GM10266 (cell line): ENCODE measurements at regions not wholly inside any gene's neighbourhood (a gene's known extent, or its start where the extent isn't known, plus 50 kb on each side); places are given as distances from the start of the nearest gene placed in this dataset.

Source experiments
- DNase-seq: peaks from one replicate; pipeline ENCODE4 v3.0.0; 2012; ENCODE audit errors: extremely low spot score
- TF ChIP-seq, protein P1 (sequence below): IDR thresholded peaks from 2 replicates; pipeline ENCODE4 v1.5.1; 2012; ENCODE audit warnings: mild to moderate bottlenecking, low read depth; ENCODE audit not compliant: control insufficient read depth, insufficient read depth; ENCODE audit errors: missing control alignments

- no peak for DNase-seq
- TF ChIP-seq, protein P1, sequence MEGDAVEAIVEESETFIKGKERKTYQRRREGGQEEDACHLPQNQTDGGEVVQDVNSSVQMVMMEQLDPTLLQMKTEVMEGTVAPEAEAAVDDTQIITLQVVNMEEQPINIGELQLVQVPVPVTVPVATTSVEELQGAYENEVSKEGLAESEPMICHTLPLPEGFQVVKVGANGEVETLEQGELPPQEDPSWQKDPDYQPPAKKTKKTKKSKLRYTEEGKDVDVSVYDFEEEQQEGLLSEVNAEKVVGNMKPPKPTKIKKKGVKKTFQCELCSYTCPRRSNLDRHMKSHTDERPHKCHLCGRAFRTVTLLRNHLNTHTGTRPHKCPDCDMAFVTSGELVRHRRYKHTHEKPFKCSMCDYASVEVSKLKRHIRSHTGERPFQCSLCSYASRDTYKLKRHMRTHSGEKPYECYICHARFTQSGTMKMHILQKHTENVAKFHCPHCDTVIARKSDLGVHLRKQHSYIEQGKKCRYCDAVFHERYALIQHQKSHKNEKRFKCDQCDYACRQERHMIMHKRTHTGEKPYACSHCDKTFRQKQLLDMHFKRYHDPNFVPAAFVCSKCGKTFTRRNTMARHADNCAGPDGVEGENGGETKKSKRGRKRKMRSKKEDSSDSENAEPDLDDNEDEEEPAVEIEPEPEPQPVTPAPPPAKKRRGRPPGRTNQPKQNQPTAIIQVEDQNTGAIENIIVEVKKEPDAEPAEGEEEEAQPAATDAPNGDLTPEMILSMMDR, result no peak
Measured at GRCh38 chr2:150856596-150857281, 369.3 kb upstream of the RND3 start.

- no peak for DNase-seq
- TF ChIP-seq, protein P1, result no peak
Measured at GRCh38 chr2:150853263-150853662, 365.8 kb upstream of the RND3 start.

- TF ChIP-seq, protein P1, result no peak
- DNase-seq, result no peak
Measured at GRCh38 chr2:150850641-150851040, 363.2 kb upstream of the RND3 start.

DNA sequence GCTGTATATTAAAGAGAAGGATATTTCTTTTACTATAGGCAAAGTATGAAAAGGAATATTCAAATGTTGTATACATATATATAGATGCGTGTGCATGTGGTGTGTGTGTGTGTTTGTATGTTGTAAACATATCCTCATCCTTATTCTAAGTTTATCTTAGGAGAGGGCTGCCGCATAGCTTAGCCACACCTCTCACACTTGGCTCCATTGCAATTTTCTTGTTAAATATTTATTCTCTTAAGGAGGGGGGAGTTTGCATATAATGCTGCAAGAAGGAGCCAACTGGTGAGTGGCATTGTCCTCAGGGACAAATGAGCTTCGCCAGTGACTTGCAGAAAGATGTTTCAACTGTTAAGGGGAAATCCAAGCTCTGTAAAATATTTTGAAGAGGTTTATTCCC is 360.1 kb upstream of the RND3 start:
- DNase-seq, result no peak
- TF ChIP-seq, protein P1, result no peak

GRCh38 chr2:150846691-150847090 is 359.2 kb upstream of the RND3 start:
- no peak for DNase-seq
- TF ChIP-seq, protein P1, result no peak

- no peak for DNase-seq
- TF ChIP-seq, protein P1, result no peak
Measured at GRCh38 chr2:150832686-150833085, 345.2 kb upstream of the RND3 start.

GRCh38 chr2:150824118-150824517 is 336.7 kb upstream of the RND3 start:
- TF ChIP-seq, protein P1, result no peak
- no peak for DNase-seq
